Mesothelial cell of epicardium (in vitro differentiated cells): ENCODE measurements at regions not wholly inside any gene's neighbourhood (a gene's known extent, or its start where the extent isn't known, plus 50 kb on each side); places are given as distances from the start of the nearest gene placed in this dataset.

Experiments
- DNase-seq, 2 experiments: peaks; one replicate each; pipeline ENCODE4 v3.0.0; 2021; ENCODE audit warnings: low spot score in 2 of 2; ENCODE audit not compliant: unreplicated experiment in 2 of 2
- H3K27ac Mint-ChIP-seq: 2 replicates; pipeline ENCODE4 v1.8.0; 2021; ENCODE audit warnings: mixed read lengths
- H3K27me3 Mint-ChIP-seq: 2 replicates; pipeline ENCODE4 v1.8.0; 2021; ENCODE audit warnings: low read depth, mixed read lengths
- H3K36me3 Mint-ChIP-seq: 2 replicates; pipeline ENCODE4 v1.8.0; 2021; ENCODE audit warnings: mixed read lengths
- H3K4me1 Mint-ChIP-seq: 2 replicates; pipeline ENCODE4 v1.8.0; 2021; ENCODE audit warnings: mixed read lengths
- H3K4me3 Mint-ChIP-seq: 2 replicates; pipeline ENCODE4 v1.8.0; 2021; ENCODE audit warnings: mild to moderate bottlenecking, moderate library complexity, mixed read lengths
- H3K9me3 Mint-ChIP-seq: 2 replicates; pipeline ENCODE4 v1.8.0; 2021; ENCODE audit warnings: mixed read lengths
- TF ChIP-seq, protein P1 (sequence below): fragments of 200-600 bp; sonication (generic); IDR thresholded peaks from one replicate; pipeline ENCODE4 v1.5.0; 2021; ENCODE audit warnings: antibody characterized with exemption; ENCODE audit not compliant: unreplicated experiment

- Mint-ChIP-seq H3K4me1 (peaks cover 30% of the 10 kb centered on the region), H3K4me3 (no peak overlapping the region), H3K27me3 (peaks cover 10% of the 10 kb centered on the region), H3K9me3 (no peaks in the 10 kb centered on the region), H3K36me3 (no peaks in the 10 kb centered on the region), H3K27ac (no peak overlapping the region)
- TF ChIP-seq, protein P1, sequence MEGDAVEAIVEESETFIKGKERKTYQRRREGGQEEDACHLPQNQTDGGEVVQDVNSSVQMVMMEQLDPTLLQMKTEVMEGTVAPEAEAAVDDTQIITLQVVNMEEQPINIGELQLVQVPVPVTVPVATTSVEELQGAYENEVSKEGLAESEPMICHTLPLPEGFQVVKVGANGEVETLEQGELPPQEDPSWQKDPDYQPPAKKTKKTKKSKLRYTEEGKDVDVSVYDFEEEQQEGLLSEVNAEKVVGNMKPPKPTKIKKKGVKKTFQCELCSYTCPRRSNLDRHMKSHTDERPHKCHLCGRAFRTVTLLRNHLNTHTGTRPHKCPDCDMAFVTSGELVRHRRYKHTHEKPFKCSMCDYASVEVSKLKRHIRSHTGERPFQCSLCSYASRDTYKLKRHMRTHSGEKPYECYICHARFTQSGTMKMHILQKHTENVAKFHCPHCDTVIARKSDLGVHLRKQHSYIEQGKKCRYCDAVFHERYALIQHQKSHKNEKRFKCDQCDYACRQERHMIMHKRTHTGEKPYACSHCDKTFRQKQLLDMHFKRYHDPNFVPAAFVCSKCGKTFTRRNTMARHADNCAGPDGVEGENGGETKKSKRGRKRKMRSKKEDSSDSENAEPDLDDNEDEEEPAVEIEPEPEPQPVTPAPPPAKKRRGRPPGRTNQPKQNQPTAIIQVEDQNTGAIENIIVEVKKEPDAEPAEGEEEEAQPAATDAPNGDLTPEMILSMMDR: no peak
- DNase-seq: no peak
Measured at GRCh38 chr6:44622555-44622954, 235.0 kb downstream of the CDC5L start.

- Mint-ChIP-seq H3K27me3 (peaks cover 10% of the 10 kb centered on the region), H3K27ac (no peak overlapping the region), H3K4me3 (no peak overlapping the region), H3K4me1 (peaks cover 30% of the 10 kb centered on the region), H3K36me3 (no peaks in the 10 kb centered on the region), H3K9me3 (no peaks in the 10 kb centered on the region)
- TF ChIP-seq, protein P1: no peak
- DNase-seq: no peak
Measured at GRCh38 chr6:44622956-44623355, 235.4 kb downstream of the CDC5L start.

- peak overlapping the region; percentile 11 for H3K27ac Mint-ChIP-seq
- H3K4me1 Mint-ChIP-seq: peaks cover 30% of the 10 kb centered on the region
- no peak overlapping the region for H3K4me3 Mint-ChIP-seq
- H3K9me3 Mint-ChIP-seq: no peaks in the 10 kb centered on the region
- H3K36me3 Mint-ChIP-seq: no peaks in the 10 kb centered on the region
- DNase-seq: no peak
- TF ChIP-seq, protein P1: no peak
- H3K27me3 Mint-ChIP-seq: peaks cover 13% of the 10 kb centered on the region
Measured at GRCh38 chr6:44624226-44624625, 236.7 kb downstream of the CDC5L start.

DNA sequence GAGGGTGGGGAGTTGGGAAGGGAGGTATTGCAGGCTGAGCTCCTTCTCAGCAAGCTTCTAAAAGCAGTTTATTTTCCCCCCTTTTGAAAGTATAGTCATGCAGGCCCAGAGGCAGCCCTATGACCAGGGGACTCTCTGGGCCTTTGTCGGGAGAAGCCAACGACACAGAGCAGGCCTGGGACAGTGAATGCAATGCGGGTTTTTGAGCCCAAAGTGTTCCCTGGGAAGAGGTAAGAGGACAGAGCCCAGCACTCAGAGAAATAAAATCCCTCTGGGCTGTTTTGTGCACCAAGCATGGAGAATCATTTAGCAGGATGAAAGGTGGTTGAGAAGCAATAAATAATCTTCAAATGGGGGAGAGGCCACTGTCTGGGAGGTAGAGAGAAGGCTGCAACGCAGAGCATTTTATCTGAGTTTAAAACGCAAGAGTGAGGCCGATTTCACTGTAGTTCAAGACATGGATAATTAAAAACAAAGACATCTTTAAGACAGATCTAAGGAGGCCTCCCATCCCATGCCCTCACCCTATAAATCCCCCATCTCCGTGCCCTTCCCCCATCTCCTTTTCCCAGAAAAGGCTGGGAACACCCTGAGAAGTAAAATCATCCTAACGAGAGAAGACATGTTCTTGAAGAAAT lies 237.5 kb downstream of the CDC5L start:
- Mint-ChIP-seq H3K27me3 (peaks cover 13% of the 10 kb centered on the region), H3K4me3 (no peak overlapping the region), H3K4me1 (peaks cover 32% of the 10 kb centered on the region), H3K27ac (peak overlapping the region; percentile 44), H3K9me3 (no peaks in the 10 kb centered on the region), H3K36me3 (no peaks in the 10 kb centered on the region)
- TF ChIP-seq, protein P1: no peak
- no peak for DNase-seq

DNA sequence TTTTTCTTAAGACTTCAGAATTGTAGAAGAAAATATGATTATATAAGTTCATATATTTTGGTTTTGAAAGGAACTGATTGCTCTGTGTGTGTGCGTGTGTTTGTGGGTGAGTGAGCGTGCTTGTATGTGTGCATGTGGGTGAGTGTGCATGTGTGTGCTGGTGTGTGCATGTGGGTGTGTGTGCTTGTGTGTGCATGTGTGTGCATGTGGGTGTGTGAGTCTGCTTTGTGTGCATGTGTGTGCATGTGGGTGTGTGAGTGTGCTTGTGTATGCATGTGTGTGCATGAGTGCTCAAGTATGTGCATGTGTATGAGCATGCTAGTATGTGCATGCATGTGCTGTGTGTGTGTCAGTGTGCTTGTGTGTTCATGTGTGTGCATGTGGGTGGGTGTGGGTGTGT lies 238.5 kb downstream of the CDC5L start:
- H3K9me3 Mint-ChIP-seq: no peaks in the 10 kb centered on the region
- no peak overlapping the region for H3K4me3 Mint-ChIP-seq
- H3K36me3 Mint-ChIP-seq: no peaks in the 10 kb centered on the region
- TF ChIP-seq, protein P1: no peak
- peaks cover 7% of the 10 kb centered on the region for H3K27me3 Mint-ChIP-seq
- H3K27ac Mint-ChIP-seq: no peak overlapping the region
- no peak for DNase-seq
- peaks cover 35% of the 10 kb centered on the region for H3K4me1 Mint-ChIP-seq

- Mint-ChIP-seq H3K9me3 (no peaks in the 10 kb centered on the region), H3K27ac (no peak overlapping the region), H3K4me3 (no peak overlapping the region), H3K36me3 (no peaks in the 10 kb centered on the region), H3K27me3 (peaks cover 6% of the 10 kb centered on the region), H3K4me1 (peaks cover 35% of the 10 kb centered on the region)
- TF ChIP-seq, protein P1: no peak
- DNase-seq: no peak
Measured at GRCh38 chr6:44626616-44627015, 239.1 kb downstream of the CDC5L start.
